Prostate gland (tissue), 2 donors: ENCODE measurements at regions not wholly inside any gene's neighbourhood (a gene's known extent, or its start where the extent isn't known, plus 50 kb on each side); places are given as distances from the start of the nearest gene placed in this dataset.

Source experiments
- POLR2A ChIP-seq: fragments of 450-650 bp; IDR thresholded peaks from one replicate; pipeline ENCODE4 v1.6.1; 2016; ENCODE audit warnings: antibody characterized with exemption, mild to moderate bottlenecking
- TF ChIP-seq, protein P1 (sequence below), 4 experiments: fragments of 200-600 bp in 2 of 4; fragments of 450-650 bp in 2 of 4; sonication (generic) in 2 of 4; IDR thresholded peaks; 1 replicate in 3 of 4; 2 replicates in 1 of 4; pipeline ENCODE4 v1.5.1; 2016 to 2019; ENCODE audit warnings: antibody characterized with exemption in 4 of 4, mild to moderate bottlenecking in 2 of 4, moderate library complexity in 2 of 4

DNA sequence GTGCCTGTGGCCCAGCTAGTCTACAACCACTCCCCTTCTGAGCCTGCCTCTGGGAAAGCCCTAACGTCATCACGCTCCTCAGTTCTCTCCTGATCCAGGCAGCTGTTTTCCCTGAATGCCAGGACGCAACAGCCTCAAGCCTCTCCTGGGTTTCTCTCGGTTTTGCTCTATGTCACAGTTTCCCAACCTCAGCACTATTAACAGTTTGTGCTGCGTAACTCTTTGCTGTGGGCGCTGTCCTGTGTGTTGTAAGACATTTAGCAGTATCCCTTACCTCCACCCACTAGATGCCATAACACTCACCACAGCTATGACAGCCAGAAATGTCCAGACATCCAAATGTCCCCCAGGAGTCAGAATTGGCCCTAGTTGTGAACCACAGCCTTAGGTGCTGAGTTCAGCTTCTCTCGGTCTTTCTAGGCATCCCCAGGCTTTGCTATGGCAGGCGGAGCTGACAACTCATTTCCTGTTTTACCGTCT, 226.3 kb upstream of the NPVF start:
- TF ChIP-seq, protein P1, sequence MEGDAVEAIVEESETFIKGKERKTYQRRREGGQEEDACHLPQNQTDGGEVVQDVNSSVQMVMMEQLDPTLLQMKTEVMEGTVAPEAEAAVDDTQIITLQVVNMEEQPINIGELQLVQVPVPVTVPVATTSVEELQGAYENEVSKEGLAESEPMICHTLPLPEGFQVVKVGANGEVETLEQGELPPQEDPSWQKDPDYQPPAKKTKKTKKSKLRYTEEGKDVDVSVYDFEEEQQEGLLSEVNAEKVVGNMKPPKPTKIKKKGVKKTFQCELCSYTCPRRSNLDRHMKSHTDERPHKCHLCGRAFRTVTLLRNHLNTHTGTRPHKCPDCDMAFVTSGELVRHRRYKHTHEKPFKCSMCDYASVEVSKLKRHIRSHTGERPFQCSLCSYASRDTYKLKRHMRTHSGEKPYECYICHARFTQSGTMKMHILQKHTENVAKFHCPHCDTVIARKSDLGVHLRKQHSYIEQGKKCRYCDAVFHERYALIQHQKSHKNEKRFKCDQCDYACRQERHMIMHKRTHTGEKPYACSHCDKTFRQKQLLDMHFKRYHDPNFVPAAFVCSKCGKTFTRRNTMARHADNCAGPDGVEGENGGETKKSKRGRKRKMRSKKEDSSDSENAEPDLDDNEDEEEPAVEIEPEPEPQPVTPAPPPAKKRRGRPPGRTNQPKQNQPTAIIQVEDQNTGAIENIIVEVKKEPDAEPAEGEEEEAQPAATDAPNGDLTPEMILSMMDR (IDR thresholded peaks at IDR 0.05), result no peak
- TF ChIP-seq POLR2A, result no peak
